K562 (cell line): ENCODE measurements at regions not wholly inside any gene's neighbourhood (a gene's known extent, or its start where the extent isn't known, plus 50 kb on each side); places are given as distances from the start of the nearest gene placed in this dataset.

Experiments
- ATAC-seq: fragments of 200-7000 bp; cut with Tn5 transposase; 3 replicates; pipeline ENCODE4 v1.9.1; 2020; ENCODE audit warnings: moderate library complexity
- BruUV-seq: library from RNA; stranded (reverse); fragments of 400-500 nt; replicated peaks from 2 replicates; lab custom pipeline; 2021; lab: Mats Ljungman, UMichigan
- CTCF ChIA-PET: fragments of 300-600 bp; formaldehyde crosslinking; extraction: SDS; loops from one replicate; lab custom pipeline; 2021; ENCODE audit warnings: low intra/inter-chr PET ratio; lab: Yijun Ruan, JAX
- POLR2A ChIA-PET: fragments of 300-600, 350-650 bp; sonication (Branson Sonifier 250); formaldehyde crosslinking; extraction: SDS; loops from one replicate; lab custom pipeline; 2021; ENCODE audit warnings: antibody characterized with exemption, inconsistent platforms; lab: Yijun Ruan, JAX
- DNase-seq, 4 experiments: peaks; one replicate each; pipeline versions ENCODE4 v3.0.0 to v3.0.0-alpha.2; 2011 to 2018; ENCODE audit warnings: low spot score in 3 of 4, mixed read lengths in 3 of 4; ENCODE audit errors: extremely low read depth in 1 of 4
- FAIRE-seq: peaks from 2 replicates; lab custom pipeline; 2011; peaks lifted over from hg19 to GRCh38; lab: Jason Lieb, UNC
- H2AFZ ChIP-seq: 2 replicates; pipeline ENCODE4 v1.6.0; 2011; ENCODE audit warnings: low read depth, low read length, control low read depth, inconsistent platforms
- H3K27ac ChIP-seq: fragments of 200-600 bp; 3 replicates; pipeline ENCODE4 v1.8.0; 2011; ENCODE audit warnings: low read depth, mild to moderate bottlenecking, control low read depth, inconsistent platforms, low read length, moderate library complexity, mixed read lengths; ENCODE audit errors: extremely low read depth
- H3K27me3 ChIP-seq, 2 experiments: fragments of 300-600 bp in 1 of 2; 2 replicates in 1 of 2; 3 replicates in 1 of 2; pipeline versions ENCODE4 v1.6.0 to v1.8.0; 2011; ENCODE audit warnings: inconsistent platforms in 2 of 2, low read length in 2 of 2, mild to moderate bottlenecking in 1 of 2, mixed read lengths in 1 of 2, moderate library complexity in 1 of 2; ENCODE audit not compliant: control insufficient read depth in 2 of 2, insufficient read depth in 2 of 2
- H3K36me3 ChIP-seq: fragments of 300-600 bp; 3 replicates; pipeline ENCODE4 v1.8.0; 2011; ENCODE audit warnings: mild to moderate bottlenecking, low read length, inconsistent platforms; ENCODE audit not compliant: control insufficient read depth, insufficient read depth
- H3K4me1 ChIP-seq, 2 experiments: fragments of 200-600 bp in 1 of 2; replicated peaks in 1 of 2; 2 replicates in 1 of 2; 3 replicates in 1 of 2; pipeline versions ENCODE4 v1.5.1 to v1.8.0; 2011; ENCODE audit warnings: inconsistent platforms in 2 of 2, low read length in 2 of 2, mild to moderate bottlenecking in 1 of 2, mixed read lengths in 1 of 2, moderate library complexity in 1 of 2; ENCODE audit not compliant: control insufficient read depth in 2 of 2, insufficient read depth in 2 of 2
- H3K4me2 ChIP-seq: 2 replicates; pipeline ENCODE4 v1.6.1; 2011; ENCODE audit warnings: low read length, control low read depth, inconsistent platforms, mixed read lengths; ENCODE audit not compliant: insufficient read depth
- H3K4me3 ChIP-seq: fragments of 200-600 bp; sonication (generic), shearing (Covaris generic); 2 replicates; pipeline ENCODE4 v1.5.1; 2016; ENCODE audit warnings: control low read depth, inconsistent platforms
- H3K79me2 ChIP-seq: fragments of 200-600 bp; 3 replicates; pipeline ENCODE4 v1.8.0; 2011; ENCODE audit warnings: low read length, inconsistent platforms; ENCODE audit not compliant: control insufficient read depth, insufficient read depth
- H3K9ac ChIP-seq, 2 experiments: 2 replicates each; pipeline versions ENCODE4 v1.6.0 to v1.6.1; 2011; ENCODE audit warnings: low read depth in 2 of 2, low read length in 2 of 2, control low read depth in 1 of 2, inconsistent platforms in 1 of 2, mild to moderate bottlenecking in 1 of 2, mixed read lengths in 1 of 2; ENCODE audit not compliant: insufficient read depth in 1 of 2
- H3K9me1 ChIP-seq: one replicate; pipeline ENCODE4 v1.6.0; 2011; ENCODE audit warnings: inconsistent platforms, mild to moderate bottlenecking, low read length, moderate library complexity; ENCODE audit not compliant: control insufficient read depth, insufficient read depth
- H3K9me3 ChIP-seq: replicated peaks from 2 replicates; pipeline ENCODE4 v1.5.1; 2011; ENCODE audit warnings: low read depth, low read length, inconsistent platforms; ENCODE audit not compliant: control insufficient read depth, insufficient read depth
- H4K20me1 ChIP-seq: replicated peaks from 2 replicates; pipeline ENCODE4 v1.6.1; 2011; ENCODE audit warnings: low read length, inconsistent platforms, mixed read lengths; ENCODE audit not compliant: control insufficient read depth, insufficient read depth
- ARID2 ChIP-seq: fragments of 450-650 bp; IDR thresholded peaks from 2 replicates; pipeline ENCODE4 v1.6.1; 2017; ENCODE audit warnings: antibody characterized with exemption, mild to moderate bottlenecking
- CBFB ChIP-seq: sonication (generic); formaldehyde crosslinking; IDR thresholded peaks from 2 replicates; pipeline ENCODE4 v1.4.0; 2020; ENCODE audit warnings: mild to moderate bottlenecking, missing genetic modification reagents
- ESRRB ChIP-seq: fragments of 250-450 bp; sonication (Bioruptor Pico); IDR thresholded peaks from 2 replicates; pipeline ENCODE4 v1.5.0; 2020; ENCODE audit warnings: mild to moderate bottlenecking, moderate library complexity, borderline replicate concordance
- HDAC8 ChIP-seq: fragments of 450-650 bp; IDR thresholded peaks from 2 replicates; pipeline ENCODE4 v1.6.1; 2016; ENCODE audit warnings: mild to moderate bottlenecking, missing genetic modification characterization, moderate library complexity, missing compliant biosample characterization
- LCOR ChIP-seq: sonication (generic); formaldehyde crosslinking; IDR thresholded peaks from 2 replicates; pipeline ENCODE4 v1.8.0; 2022; ENCODE audit warnings: mild to moderate bottlenecking, missing genetic modification reagents
- NCOA6 ChIP-seq: fragments of 450-650 bp; IDR thresholded peaks from 2 replicates; pipeline ENCODE4 v1.6.1; 2017; ENCODE audit warnings: mild to moderate bottlenecking
- NFXL1 ChIP-seq: fragments of 450-650 bp; formaldehyde crosslinking; IDR thresholded peaks from 2 replicates; pipeline ENCODE4 v1.4.0; 2021; ENCODE audit warnings: mild to moderate bottlenecking
- NR0B1 ChIP-seq: fragments of 450-650 bp; IDR thresholded peaks from one replicate; pipeline ENCODE4 v1.6.1; 2018; ENCODE audit warnings: mild to moderate bottlenecking, moderate library complexity; ENCODE audit not compliant: partially characterized antibody
- SPI1 ChIP-seq: IDR thresholded peaks from 2 replicates; pipeline ENCODE4 v1.6.1; 2011; ENCODE audit warnings: low read depth, low read length, control low read depth, borderline replicate concordance
- TAF9B ChIP-seq: fragments of 450-650 bp; IDR thresholded peaks from 2 replicates; pipeline ENCODE4 v1.6.1; 2018; ENCODE audit warnings: mild to moderate bottlenecking; ENCODE audit not compliant: partially characterized antibody
- ZBED1 ChIP-seq: IDR thresholded peaks from 2 replicates; pipeline ENCODE4 v1.6.1; 2014
- ZNF395 ChIP-seq: fragments of 200-800 bp; sonication (Bioruptor generic); IDR thresholded peaks from 2 replicates; pipeline ENCODE4 v1.6.1; 2017; ENCODE audit warnings: missing genetic modification characterization, missing compliant biosample characterization
- ZNF57 ChIP-seq: fragments of 450-650 bp; formaldehyde crosslinking; IDR thresholded peaks from 2 replicates; pipeline ENCODE4 v1.4.0; 2020; ENCODE audit warnings: mild to moderate bottlenecking, moderate library complexity
- ZNF695 ChIP-seq: fragments of 450-650 bp; formaldehyde crosslinking; IDR thresholded peaks from 2 replicates; pipeline ENCODE4 v1.4.0; 2020; ENCODE audit warnings: mild to moderate bottlenecking, moderate library complexity
- WGBS: fragments of 100-300 bp; shearing (Covaris generic); methylation state at CpG from one replicate; pipeline ENCODE4 v1.1.6; 2016; ENCODE audit warnings: low coverage, mixed read lengths; ENCODE audit not compliant: insufficient coverage; ENCODE audit errors: missing lambda C conversion rate; 5-methylcytosine and 5-hydroxymethylcytosine counted together
- in situ Hi-C: fragments of 300-500 bp; cut with MboI; formaldehyde crosslinking; loops from 4 replicates; pipeline ENCODE4 v1.15.0; 2018; ENCODE audit warnings: inconsistent platforms, mixed read lengths
- intact Hi-C: fragments of 100-400 bp; cut with micrococcal nuclease; formaldehyde crosslinking; loops from 2 replicates; pipeline ENCODE4 v1.14.2; 2022

GRCh38 chr12:116684891-116685290 lies 53.0 kb downstream of the SPRING1 start:
- H3K27ac ChIP-seq = no peak overlapping the region
- FAIRE-seq = no peak
- TF ChIP-seq CBFB = no peak
- TF ChIP-seq ZNF57 (CRISPR knock-in tag) = no peak
- TF ChIP-seq HDAC8 (tag) = no peak
- no peak for TF ChIP-seq TAF9B
- no peak for TF ChIP-seq ESRRB (CRISPR knock-in tag)
- TF ChIP-seq, all 486 proteins: peak for 0
- no peak for ATAC-seq
- ChIA-PET CTCF (no interaction called here), POLR2A (no interaction called here)
- 5% methylated on average over 3 of the region's 3 CpGs for WGBS
- no TSS peak for BruUV-seq
- no peaks in the 10 kb centered on the region for H3K79me2 ChIP-seq
- H3K4me1 ChIP-seq = no peaks in the 10 kb centered on the region; a peak in 1 of 5 replicates
- intact Hi-C loops (no loop called here), in situ Hi-C loops (loop anchor here (25.0 kb wide), 1 partner anchor 698 kb away; no protein-coding TSS in a partner anchor)
- H3K4me2 ChIP-seq = no peak overlapping the region
- H3K36me3 ChIP-seq = no peaks in the 10 kb centered on the region
- no peak overlapping the region for H3K4me3 ChIP-seq
- no peaks in the 10 kb centered on the region for H4K20me1 ChIP-seq
- no peaks in the 10 kb centered on the region for H3K9me1 ChIP-seq
- H2AFZ ChIP-seq = no peak overlapping the region
- no peaks in the 10 kb centered on the region for H3K9me3 ChIP-seq
- 0 out of 5 replicates have a peak, but pooled peaks cover 0 to 3% of the 10 kb centered on the region in 2 experiments for H3K27me3 ChIP-seq
- no peak for DNase-seq
- no peak overlapping the region for H3K9ac ChIP-seq

GRCh38 chr12:116677202-116677661 lies 60.6 kb downstream of the SPRING1 start:
- Histone ChIP-seq H3K9me3 (no peaks in the 10 kb centered on the region), H3K9me1 (no peaks in the 10 kb centered on the region), H3K27me3 (no peaks in the 10 kb centered on the region), H3K4me1 (no peaks in the 10 kb centered on the region; a peak in 2 of 5 replicates), H3K27ac (no peak overlapping the region), H3K36me3 (no peaks in the 10 kb centered on the region), H2AFZ (no peak overlapping the region), H3K9ac (no peak overlapping the region), H4K20me1 (no peaks in the 10 kb centered on the region), H3K79me2 (no peaks in the 10 kb centered on the region), H3K4me3 (no peak overlapping the region), H3K4me2 (no peak overlapping the region)
- DNase-seq = no peak
- ChIA-PET POLR2A (no interaction called here), CTCF (no interaction called here)
- in situ Hi-C loops (loop anchor here (25.0 kb wide), 1 partner anchor 690 kb away; no protein-coding TSS in a partner anchor), intact Hi-C loops (no loop called here)
- no peak for FAIRE-seq
- ATAC-seq = no peak
- BruUV-seq = no TSS peak
- WGBS = 44% methylated on average over 4 of the region's 4 CpGs
- no peak for TF ChIP-seq NFXL1 (CRISPR knock-in tag)
- TF ChIP-seq ARID2 = no peak
- TF ChIP-seq NCOA6 = no peak
- TF ChIP-seq ZNF695 (CRISPR knock-in tag) = no peak
- TF ChIP-seq NR0B1 = no peak
- no peak for TF ChIP-seq ZBED1
- no peak for TF ChIP-seq LCOR (CRISPR knock-in tag)
- no peak for TF ChIP-seq SPI1
- TF ChIP-seq ZNF395 (CRISPR knock-in tag) = no peak
